Endothelial cell of umbilical vein (primary cell): ENCODE measurements at regions not wholly inside any gene's neighbourhood (a gene's known extent, or its start where the extent isn't known, plus 50 kb on each side); places are given as distances from the start of the nearest gene placed in this dataset.

ENCODE experiments used
- BruUV-seq: library from RNA; stranded (reverse); fragments of 400-500 nt; replicated peaks from 2 replicates; lab custom pipeline; 2021; lab: Mats Ljungman, UMichigan
- CTCF ChIA-PET: fragments of 300-600, 350-600 bp; sonication (Branson Sonifier 250); formaldehyde crosslinking; loops from one replicate; lab custom pipeline; 2021; ENCODE audit warnings: antibody characterized with exemption, inconsistent platforms; lab: Charles Lee
- POLR2A ChIA-PET: fragments of 300-600, 350-600 bp; sonication (Branson Sonifier 250); formaldehyde crosslinking; loops from one replicate; lab custom pipeline; 2021; ENCODE audit warnings: antibody characterized with exemption, inconsistent platforms; lab: Charles Lee
- DNase-seq: peaks from one replicate; pipeline ENCODE4 v3.0.0-alpha.2; 2011; ENCODE audit warnings: low read depth, low spot score
- FAIRE-seq: peaks from 2 replicates; lab custom pipeline; 2011; peaks lifted over from hg19 to GRCh38; lab: Jason Lieb, UNC
- H2AFZ ChIP-seq: 2 replicates; pipeline ENCODE4 v1.6.0; 2012; ENCODE audit warnings: low read depth, low read length, control low read depth, inconsistent platforms
- H3K27ac ChIP-seq: 2 replicates; pipeline ENCODE4 v1.5.1; 2011; ENCODE audit warnings: low read depth, mild to moderate bottlenecking, control low read depth, low read length, moderate library complexity; ENCODE audit not compliant: insufficient read depth
- H3K27me3 ChIP-seq, 2 experiments: 2 replicates each; pipeline versions ENCODE4 v1.6.0 to v1.6.1; 2011; ENCODE audit warnings: low read length in 2 of 2, mixed read lengths in 1 of 2; ENCODE audit not compliant: control insufficient read depth in 2 of 2, insufficient read depth in 2 of 2
- H3K36me3 ChIP-seq, 2 experiments: 2 replicates in 1 of 2; 3 replicates in 1 of 2; pipeline ENCODE4 v1.5.1; 2011; ENCODE audit warnings: low read length in 2 of 2, mild to moderate bottlenecking in 1 of 2, moderate library complexity in 1 of 2; ENCODE audit not compliant: control insufficient read depth in 2 of 2, insufficient read depth in 2 of 2; ENCODE audit errors: extremely low read depth in 1 of 2
- H3K4me1 ChIP-seq: 3 replicates; pipeline ENCODE4 v1.5.1; 2011; ENCODE audit warnings: mild to moderate bottlenecking, low read length; ENCODE audit not compliant: control insufficient read depth, insufficient read depth; ENCODE audit errors: extremely low read depth
- H3K4me2 ChIP-seq: 2 replicates; pipeline ENCODE4 v1.6.1; 2011; ENCODE audit warnings: low read length, control low read depth, mixed read lengths; ENCODE audit not compliant: insufficient read depth
- H3K4me3 ChIP-seq, 3 experiments: fragments of 200-600 bp in 1 of 3; sonication (generic), shearing (Covaris generic) in 1 of 3; replicated peaks in 1 of 3; 2 replicates each; pipeline ENCODE4 v1.5.1; 2011 to 2016; ENCODE audit warnings: control low read depth in 3 of 3, low read length in 3 of 3, mild to moderate bottlenecking in 2 of 3, inconsistent platforms in 1 of 3, low read depth in 1 of 3, moderate library complexity in 1 of 3; ENCODE audit not compliant: insufficient read depth in 1 of 3
- H3K79me2 ChIP-seq: 2 replicates; pipeline ENCODE4 v1.6.0; 2012; ENCODE audit warnings: low read length, inconsistent platforms; ENCODE audit not compliant: control insufficient read depth, insufficient read depth
- H3K9ac ChIP-seq: replicated peaks from 2 replicates; pipeline ENCODE3; 2011; ENCODE audit warnings: low read length, control low read depth; ENCODE audit not compliant: insufficient read depth; ENCODE audit errors: extremely low read depth
- H3K9me1 ChIP-seq: replicated peaks from 3 replicates; pipeline ENCODE4 v1.6.0; 2011; ENCODE audit warnings: mild to moderate bottlenecking, low read length; ENCODE audit not compliant: control insufficient read depth, insufficient read depth; ENCODE audit errors: extremely low read depth
- H3K9me3 ChIP-seq: replicated peaks from 2 replicates; pipeline ENCODE4 v1.5.1; 2012; ENCODE audit warnings: low read length, inconsistent platforms; ENCODE audit not compliant: control insufficient read depth, insufficient read depth
- H4K20me1 ChIP-seq: replicated peaks from 2 replicates; pipeline ENCODE3; 2011; ENCODE audit warnings: mild to moderate bottlenecking, low read length; ENCODE audit not compliant: control insufficient read depth, insufficient read depth; ENCODE audit errors: extremely low read depth
- CTCF ChIP-seq, 2 donors: IDR thresholded peaks; 1 replicate in 1 of 2; 2 replicates in 1 of 2; pipeline ENCODE4 v1.5.1; 2011; ENCODE audit warnings: low read length in 2 of 2, mild to moderate bottlenecking in 2 of 2, moderate library complexity in 2 of 2, control low read depth in 1 of 2, inconsistent platforms in 1 of 2, low read depth in 1 of 2; ENCODE audit not compliant: insufficient read depth in 1 of 2; ENCODE audit errors: extremely low read depth in 1 of 2
- JUN ChIP-seq: IDR thresholded peaks from 2 replicates; pipeline ENCODE4 v1.6.1; 2011; ENCODE audit warnings: borderline replicate concordance, low read depth; ENCODE audit not compliant: insufficient read length, insufficient read depth
- POLR2A ChIP-seq: IDR thresholded peaks from 2 replicates; pipeline ENCODE4 v1.6.1; 2012; ENCODE audit warnings: low read depth, mild to moderate bottlenecking, control low read depth, low read length
- POLR2AphosphoS5 ChIP-seq: IDR thresholded peaks from 2 replicates; pipeline ENCODE4 v1.6.1; 2012; ENCODE audit warnings: low read depth, mild to moderate bottlenecking, control low read depth, low read length, moderate library complexity; ENCODE audit not compliant: insufficient read depth
- dilution Hi-C: fragments of 300-500 bp; cut with MboI; formaldehyde crosslinking; loops from one replicate; pipeline ENCODE4 v1.15.0; 2019; ENCODE audit warnings: low sequenced_read_pairs; ENCODE audit not compliant: extremely low pct_ligation_motif_present
- intact Hi-C: fragments of 100-400 bp; cut with micrococcal nuclease; formaldehyde crosslinking; loops from one replicate; pipeline ENCODE4 v1.10.0; 2022

- intact Hi-C loops: loop anchor here (2.0 to 5.0 kb wide), 2 partner anchors 49 to 114 kb away; no protein-coding TSS in a partner anchor
- Histone ChIP-seq H4K20me1 (no peaks in the 10 kb centered on the region), H2AFZ (peak overlapping the region; percentile 9), H3K27me3 (no peaks in the 10 kb centered on the region), H3K9me1 (no peaks in the 10 kb centered on the region), H3K36me3 (no peaks in the 10 kb centered on the region), H3K4me1 (peaks cover 48% of the 10 kb centered on the region), H3K9me3 (no peaks in the 10 kb centered on the region), H3K9ac (peak overlapping the region; percentile 56), H3K27ac (peak overlapping the region; percentile 90), H3K4me3 (peak overlapping the region in 1 of 3 experiments; percentile 21), H3K79me2 (no peaks in the 10 kb centered on the region), H3K4me2 (peak overlapping the region; percentile 75)
- TSS peak; percentile 29 for BruUV-seq
- CTCF ChIA-PET: interaction anchor here (1.9 kb wide), 1 partner anchor 71 kb away, joined by 5 read pairs; no protein-coding TSS in a partner anchor
- dilution Hi-C loops: no loop called here
- no peak for FAIRE-seq
- no peak for DNase-seq
- POLR2A ChIA-PET: no interaction called here
- TF ChIP-seq JUN (no peak), CTCF (IDR thresholded peaks at IDR 0.05; ENCODE audit: extremely low read depth in 1 of 2, insufficient read depth in 1 of 2, low read depth in 1 of 2, low read length in 2 of 2) (no peak), POLR2A (peak; percentile 61), POLR2AphosphoS5 (peak; percentile 42)
Observed at GRCh38 chr12:96143392-96143791, 50.8 kb upstream of the ELK3 start.
